ENCODE measurements at regions not wholly inside any gene's neighbourhood (a gene's known extent, or its start where the extent isn't known, plus 50 kb on each side); places are given as distances from the start of the nearest gene placed in this dataset.
A peak's percentile ranks its signal among the peaks of the same experiment; 100 is the strongest.
"Not testable (repeated sequence)": the region's sequence is repeated elsewhere in the genome, so short reads cannot be mapped to it uniquely, and the experiment has no call there.

DNA sequence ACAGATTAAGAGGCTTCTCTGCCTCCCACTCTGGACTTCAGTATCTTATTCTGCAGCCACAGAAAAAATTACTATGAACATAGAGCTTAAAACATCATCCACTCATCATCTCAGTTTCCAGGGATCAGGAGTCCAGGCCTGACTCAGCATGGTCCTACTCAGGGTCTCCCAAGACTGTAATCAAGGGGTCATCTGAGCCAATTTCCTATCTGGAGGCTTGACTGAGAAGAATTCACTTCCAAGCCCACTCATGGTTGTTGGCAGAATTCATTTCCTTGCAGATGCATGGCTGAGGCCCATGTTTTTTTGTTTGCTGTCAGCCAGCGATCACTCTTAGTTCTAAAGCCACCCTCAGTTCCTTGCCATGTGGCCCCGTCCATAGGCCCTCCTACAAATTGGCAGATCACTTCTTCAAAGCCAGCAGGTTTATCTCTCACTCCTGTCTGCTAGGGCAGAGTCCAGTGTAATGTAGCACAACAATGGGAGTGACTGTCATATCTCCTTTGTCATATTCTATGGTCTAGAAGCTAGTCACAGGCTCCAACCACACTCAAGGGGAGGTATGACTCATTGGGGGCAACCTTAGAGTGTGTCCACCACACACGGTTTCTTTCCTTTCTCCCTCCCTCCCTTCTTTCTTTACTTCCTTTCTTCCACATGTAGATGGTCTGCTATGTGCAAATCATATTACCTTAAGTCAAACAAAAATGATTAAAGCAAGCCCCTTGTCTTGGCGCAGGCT lies 251.6 kb downstream of the QDPR start:
- in situ Hi-C loops (cut with HindIII; ENCODE audit: low sequenced_read_pairs): no loop called here
- no peak for DNase-seq (ENCODE audit: low spot score)

DNA sequence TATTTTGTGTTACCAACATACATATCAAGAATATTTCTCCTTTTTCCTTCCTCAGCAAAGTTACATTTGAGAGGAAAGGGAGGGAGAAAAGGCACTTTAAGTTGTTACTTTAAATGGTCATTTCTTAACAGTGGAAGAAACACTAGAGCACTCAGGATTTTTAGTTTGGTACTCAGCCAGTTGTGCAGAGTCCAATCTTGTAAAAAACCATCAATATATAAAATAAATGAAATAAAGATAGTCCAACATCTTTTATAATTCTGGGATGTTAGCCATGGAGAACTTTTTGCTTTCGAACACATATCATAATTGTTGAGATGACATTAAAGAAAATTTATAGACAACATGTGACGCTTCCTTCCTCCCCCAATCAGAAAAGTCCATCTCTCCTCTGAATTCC lies 253.8 kb downstream of the QDPR start:
- no peak for DNase-seq (ENCODE audit: low spot score)
- in situ Hi-C loops (cut with HindIII; ENCODE audit: low sequenced_read_pairs): no loop called here

DNA sequence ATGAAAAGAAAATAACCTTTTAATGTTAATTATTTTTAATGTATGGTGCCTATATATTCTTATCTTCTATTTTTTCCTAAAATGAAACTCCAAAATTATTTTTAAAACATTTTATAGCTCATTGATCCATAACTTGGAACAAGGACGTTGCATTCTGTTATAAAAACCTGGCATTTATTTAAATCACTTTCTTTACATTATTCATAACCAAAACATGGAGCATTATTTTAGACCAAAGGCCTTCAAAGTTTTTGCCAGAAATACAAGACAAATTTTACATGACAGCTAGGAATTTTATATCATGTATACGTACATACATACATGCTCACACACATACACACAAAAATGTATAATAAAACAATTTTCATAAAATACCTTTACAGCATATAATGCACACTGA lies 259.8 kb downstream of the QDPR start:
- no peak for DNase-seq (ENCODE audit: low spot score)
- in situ Hi-C loops (cut with HindIII; ENCODE audit: low sequenced_read_pairs): no loop called here

DNA sequence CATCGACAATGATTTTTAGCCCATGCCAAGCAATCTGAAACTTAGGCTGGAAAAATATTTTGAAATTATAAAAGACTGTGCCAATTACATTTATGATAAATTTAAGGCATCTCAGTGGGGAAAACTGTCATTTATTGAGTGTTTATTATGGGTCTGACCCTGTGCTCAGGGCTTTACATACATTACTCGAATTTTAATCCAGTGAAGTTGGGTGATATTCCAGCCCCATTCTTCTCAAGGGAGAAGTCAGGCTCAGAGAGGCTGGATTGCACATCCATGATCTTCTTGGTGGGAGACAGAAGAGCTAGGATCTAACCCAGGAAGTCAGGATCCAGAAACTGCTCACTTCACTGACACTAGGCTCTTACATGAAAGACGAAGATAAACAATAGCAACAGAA lies 260.8 kb downstream of the QDPR start:
- in situ Hi-C loops (cut with HindIII; ENCODE audit: low sequenced_read_pairs): no loop called here

DNA sequence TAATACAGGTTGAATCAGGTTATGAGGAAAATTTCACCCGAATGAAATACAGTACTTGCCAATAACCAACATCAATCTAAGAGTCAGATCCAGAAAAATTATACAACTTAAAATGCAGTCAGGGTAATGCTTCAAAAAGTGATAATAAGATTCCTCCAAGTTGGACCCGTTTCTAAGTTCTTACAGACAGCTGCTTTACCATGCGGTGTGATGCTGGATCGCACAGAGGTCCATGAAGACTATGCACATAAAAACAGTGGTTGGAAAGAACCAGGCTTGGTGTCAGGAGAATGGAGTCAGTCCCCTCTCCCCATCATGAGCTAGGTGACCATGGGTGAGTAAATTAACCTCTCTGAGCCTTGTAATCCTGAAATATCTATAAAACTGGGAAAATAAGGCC lies 261.3 kb downstream of the QDPR start:
- in situ Hi-C loops (cut with HindIII; ENCODE audit: low sequenced_read_pairs): no loop called here
- DNase-seq (ENCODE audit: low spot score): no peak

More for the DNA sequence above, 260.8 kb downstream of the QDPR start:
- no peak for DNase-seq (ENCODE audit: low spot score)

DNA sequence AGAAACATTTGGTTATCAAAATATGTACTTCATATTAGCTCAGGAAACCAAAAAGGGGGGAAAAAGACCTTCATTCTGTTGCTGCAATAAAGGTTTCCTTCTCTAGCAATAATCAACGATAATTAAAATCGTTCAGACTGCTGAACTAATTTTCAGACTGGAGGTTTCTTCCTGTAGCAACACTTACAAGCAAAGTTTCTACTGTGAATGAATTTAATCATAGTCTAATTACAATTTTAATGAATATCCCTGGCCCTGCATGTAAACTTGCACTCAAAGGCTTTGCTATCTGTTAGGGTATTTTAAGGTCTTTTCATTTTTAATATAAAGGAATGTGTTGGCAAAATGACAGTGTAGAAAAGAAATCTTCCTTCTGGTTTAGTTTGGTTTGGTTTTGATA lies 265.2 kb downstream of the QDPR start:
- in situ Hi-C loops (cut with HindIII; ENCODE audit: low sequenced_read_pairs): no loop called here
- no peak for DNase-seq (ENCODE audit: low spot score)

DNA sequence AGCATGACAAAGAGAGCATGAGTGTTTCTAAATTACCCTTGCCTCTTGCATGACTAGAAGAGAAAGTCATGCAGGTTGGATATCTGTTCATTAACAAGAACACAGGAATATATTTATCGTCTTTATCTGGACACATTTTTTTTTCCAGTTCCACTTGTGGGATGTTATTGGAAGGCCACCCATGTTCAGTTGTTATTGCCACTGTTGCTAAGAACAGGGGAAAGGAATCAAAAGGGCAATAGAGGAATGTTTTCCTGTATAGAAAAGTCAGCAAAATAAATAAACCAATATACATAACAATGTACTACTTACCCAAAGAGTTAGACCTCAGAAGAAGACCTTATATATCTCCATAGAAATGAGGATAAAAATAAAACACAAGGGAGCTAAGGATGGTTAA lies 270.1 kb downstream of the QDPR start:
- DNase-seq (ENCODE audit: low spot score): no peak
- in situ Hi-C loops (cut with HindIII; ENCODE audit: low sequenced_read_pairs): no loop called here

DNA sequence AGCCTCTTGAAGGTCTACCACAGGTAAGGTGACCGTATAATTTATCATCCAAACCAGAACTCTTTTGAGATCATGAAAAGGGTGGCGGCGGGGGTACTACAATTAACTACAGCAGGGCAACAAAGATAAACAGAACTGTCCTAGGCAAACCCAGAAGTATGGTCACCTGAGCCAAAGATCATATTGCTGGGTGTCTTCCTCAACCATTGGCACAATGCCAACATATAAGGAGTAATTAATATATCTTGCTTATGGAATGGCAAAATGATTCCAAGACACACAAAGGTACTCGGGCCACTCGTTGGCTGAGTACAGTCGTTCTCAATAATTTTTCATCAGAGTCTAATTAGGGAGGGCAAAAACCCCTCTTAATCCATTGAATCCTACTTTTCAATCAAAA lies 273.3 kb downstream of the QDPR start:
- in situ Hi-C loops (cut with HindIII; ENCODE audit: low sequenced_read_pairs): no loop called here
- no peak for DNase-seq (ENCODE audit: low spot score)

DNA sequence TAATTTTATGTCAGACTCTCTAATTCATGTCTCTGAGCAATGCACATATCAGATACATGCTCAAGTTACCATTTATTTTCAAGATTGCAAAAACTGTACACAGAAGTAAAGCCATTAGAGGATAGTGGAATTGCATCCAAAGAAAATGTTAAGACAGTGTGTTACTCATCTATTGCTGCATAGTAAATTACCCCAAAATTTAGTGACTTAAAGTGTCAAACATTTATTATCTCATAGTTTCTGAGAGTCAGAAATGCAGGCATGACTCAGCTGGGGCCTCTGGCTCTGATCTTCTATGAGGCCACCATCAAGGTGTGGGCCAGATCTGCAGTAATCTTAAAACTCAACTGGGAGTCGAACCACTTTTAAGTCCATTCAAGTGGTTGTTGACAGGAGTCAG lies 275.2 kb downstream of the QDPR start:
- in situ Hi-C loops (cut with HindIII; ENCODE audit: low sequenced_read_pairs): no loop called here
- no peak for DNase-seq (ENCODE audit: low spot score)

DNA sequence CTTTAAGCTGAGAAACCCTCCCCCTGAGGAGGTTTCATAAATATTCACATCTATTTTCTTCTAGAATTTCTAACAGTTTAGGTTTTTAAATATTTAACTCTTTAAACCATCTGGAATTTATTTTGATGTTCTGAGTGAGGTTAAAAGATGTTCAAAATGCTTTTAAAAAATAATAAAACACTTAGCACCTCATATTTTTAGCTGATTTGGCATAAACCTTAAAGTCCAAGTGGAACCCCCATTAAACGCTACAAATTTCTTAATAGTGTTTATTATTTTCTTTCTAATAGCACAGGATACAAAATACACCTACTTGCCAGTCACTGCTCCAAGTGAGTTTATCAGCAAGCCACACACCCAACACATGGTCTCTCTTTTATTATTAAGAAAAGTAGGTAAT lies 277.2 kb downstream of the QDPR start:
- in situ Hi-C loops (cut with HindIII; ENCODE audit: low sequenced_read_pairs): no loop called here
- no peak for DNase-seq (ENCODE audit: low spot score)

DNA sequence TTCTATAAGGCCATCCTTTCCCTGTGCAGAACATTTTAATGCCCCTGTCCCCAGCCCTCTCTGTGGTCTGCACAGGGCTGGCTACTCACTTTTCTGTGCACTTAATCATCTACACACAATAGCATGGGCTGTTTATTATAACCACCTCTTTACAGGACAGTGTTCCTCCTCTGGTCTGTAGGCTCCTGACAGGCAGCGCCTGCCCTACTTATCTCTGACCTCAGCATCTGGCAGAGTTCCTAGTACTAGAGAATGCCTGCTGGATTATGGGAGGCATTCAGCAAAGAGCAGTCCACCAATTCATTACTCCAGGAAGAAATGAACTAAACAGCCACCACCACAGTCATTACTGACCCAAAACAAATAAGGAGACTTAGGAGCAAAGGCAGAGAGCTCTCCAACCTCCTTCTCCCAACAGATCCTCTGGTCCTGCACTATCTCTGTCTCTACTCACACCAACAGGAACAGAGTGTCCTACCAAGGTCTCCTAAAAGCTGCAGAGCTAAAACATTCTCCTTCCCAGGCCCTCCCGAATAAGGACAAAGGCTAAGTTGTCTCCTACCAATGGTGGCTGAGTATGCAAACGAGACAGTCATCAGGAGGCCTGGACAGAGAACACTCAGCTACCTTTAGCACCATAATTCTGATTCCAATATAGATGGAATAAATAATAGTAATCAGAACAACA lies 279.2 kb downstream of the QDPR start:
- peak; percentile 64 for DNase-seq (ENCODE audit: low spot score)
- in situ Hi-C loops (cut with HindIII; ENCODE audit: low sequenced_read_pairs): no loop called here

DNA sequence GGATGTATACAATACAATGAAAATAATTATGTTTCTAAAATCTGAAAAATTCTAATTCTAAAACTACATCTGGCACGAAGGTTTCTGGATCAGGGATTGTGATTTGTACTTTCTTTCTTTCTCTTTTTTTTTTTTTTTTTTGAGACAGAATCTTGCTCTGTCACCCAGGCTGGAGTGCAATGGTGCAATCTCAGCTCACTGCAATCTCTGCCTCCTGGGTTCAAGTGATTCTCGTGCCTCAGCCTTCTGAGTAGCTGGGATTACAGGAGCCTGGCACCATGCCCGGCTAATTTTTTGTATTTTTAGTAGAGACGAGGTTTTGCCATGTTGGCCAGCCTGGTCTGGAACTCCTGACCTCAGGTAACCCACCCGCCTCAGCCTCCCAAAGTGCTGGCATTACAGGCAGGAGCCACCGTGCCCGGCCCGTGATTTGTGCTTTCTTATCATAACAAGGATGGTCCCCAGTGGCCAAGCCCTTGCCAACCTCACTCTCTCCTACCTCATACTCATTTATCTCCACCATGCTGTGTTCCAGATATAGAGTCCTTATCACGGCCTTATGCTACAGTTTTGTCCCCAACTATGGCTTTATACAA lies 279.9 kb downstream of the QDPR start:
- DNase-seq (ENCODE audit: low spot score): peak; percentile 12
- in situ Hi-C loops (cut with HindIII; ENCODE audit: low sequenced_read_pairs): not testable (repeated sequence)

DNA sequence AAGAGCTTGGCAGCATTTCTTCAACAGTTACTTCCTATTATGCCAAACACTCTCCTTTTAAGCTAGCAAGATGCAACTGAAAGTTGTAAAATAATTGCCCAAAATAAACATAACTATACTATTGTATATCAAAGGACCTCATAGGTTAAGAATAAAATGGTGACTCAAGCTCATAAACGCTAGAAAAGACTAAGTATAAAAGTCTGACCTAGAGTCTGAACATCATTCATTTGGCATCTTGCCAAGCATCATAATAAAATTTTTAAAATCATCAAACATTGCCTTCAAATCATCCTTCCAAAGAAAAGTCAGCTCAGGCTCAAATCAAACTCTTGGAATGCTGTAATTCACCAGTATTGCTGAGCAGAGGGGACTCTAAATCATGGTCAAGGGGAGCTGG lies 281.2 kb downstream of the QDPR start:
- DNase-seq (ENCODE audit: low spot score): no peak
- in situ Hi-C loops (cut with HindIII; ENCODE audit: low sequenced_read_pairs): no loop called here

DNA sequence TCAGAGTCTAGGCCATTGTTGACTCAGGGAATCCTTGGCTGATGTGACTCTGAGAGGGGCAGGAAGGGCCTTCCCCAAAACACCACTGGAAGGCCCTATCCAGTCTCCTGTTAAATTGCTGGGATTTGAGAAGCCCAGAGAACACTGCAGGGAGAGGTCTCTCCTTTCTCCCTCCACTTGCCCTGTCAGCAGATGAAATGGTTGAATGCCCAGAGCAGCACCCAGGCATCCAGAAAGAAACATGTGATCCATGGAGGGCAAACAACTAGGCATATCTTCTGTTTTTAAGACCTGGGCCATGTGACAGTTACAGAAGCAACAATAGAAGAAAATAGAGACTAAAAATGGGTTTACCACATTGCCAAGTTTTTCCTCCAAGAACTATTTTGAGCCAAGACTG lies 291.1 kb downstream of the QDPR start:
- DNase-seq (ENCODE audit: low spot score): no peak
- in situ Hi-C loops (cut with HindIII; ENCODE audit: low sequenced_read_pairs): no loop called here

DNA sequence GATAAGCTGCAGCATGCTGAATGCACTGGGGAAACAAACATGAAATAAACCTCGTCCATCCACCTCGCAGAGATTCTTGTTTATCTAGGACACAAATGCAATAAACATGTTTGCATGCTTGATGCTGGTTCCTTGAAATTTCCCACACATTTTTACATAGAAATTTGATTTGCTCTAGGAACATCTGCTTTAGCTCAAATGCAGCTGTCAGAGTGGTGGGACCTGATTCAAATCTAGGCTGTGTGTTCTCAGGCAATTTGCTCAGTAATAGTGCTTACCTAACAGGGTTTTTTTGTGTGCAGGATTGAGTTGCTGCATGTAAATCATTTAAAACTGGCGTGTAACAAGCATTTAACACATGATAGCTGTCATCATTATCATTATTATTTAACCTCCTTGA lies 293.1 kb downstream of the QDPR start:
- no peak for DNase-seq (ENCODE audit: low spot score)

DNA sequence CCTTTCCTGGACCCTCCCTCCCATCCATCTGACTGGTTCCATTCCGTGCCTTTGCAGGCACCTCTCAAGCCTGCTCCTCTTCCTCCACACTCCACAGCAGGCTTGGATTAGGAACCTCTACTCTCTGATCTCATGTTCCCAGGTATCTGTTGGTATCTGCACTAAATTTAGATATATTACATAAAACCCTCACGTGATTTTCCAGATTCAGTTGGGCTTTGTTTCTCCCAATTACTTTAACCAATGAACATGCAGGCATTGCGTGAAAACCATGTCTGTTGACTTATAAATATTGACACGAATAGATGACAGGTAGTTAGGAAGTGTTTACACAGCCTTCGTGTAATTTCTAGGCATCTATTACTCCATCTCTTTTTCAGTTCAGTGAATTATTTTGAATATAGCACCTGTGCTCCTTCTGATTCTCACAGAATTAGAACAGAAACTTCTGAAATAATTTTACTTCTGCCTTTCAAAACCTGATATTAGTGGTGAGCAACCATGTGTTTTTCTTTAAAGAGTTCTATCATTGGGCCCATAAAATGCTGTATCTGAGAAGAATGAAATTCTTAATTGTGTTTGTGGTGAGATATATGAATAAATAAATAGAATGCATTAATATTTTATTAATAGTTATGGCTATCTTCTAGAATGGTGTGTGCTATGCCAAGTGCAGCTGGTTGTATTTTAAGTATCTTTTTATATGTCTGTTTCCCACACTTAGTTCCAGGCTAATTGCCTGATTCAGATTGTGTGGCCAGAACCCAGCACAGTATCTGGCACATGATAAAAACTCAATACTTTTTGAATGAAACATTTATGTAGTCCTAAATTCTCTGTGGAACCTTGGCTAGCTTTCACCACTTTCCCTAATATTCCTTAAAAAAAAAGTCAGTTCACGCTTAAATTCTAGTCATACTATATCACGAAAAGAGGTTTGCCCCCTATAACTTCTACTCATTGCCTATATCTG lies 304.8 kb downstream of the QDPR start:
- no peak for DNase-seq (ENCODE audit: low spot score)
- in situ Hi-C loops (cut with HindIII; ENCODE audit: low sequenced_read_pairs): no loop called here

More for the DNA sequence above, 293.1 kb downstream of the QDPR start:
- in situ Hi-C loops (cut with HindIII; ENCODE audit: low sequenced_read_pairs): no loop called here

DNA sequence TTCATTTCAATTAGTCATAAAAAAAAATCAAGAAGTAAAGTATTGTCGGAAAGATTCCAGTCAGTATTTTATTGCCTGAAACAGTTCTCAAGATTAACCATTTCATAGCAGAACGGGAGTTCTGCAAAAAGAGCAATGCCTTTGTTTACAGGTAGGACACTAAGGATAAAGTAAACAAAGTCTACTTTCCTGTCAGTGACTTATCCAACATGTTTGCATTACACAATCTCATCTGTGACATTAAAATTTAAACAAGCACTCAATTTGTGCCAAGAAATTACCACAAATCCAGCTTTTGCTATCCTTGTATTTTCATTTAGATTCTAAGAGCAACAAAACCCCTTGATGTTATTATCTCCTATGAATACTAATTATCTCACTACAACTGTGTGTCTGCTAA lies 306.5 kb upstream of the LDB2 start:
- no peak for DNase-seq (ENCODE audit: low spot score)

DNA sequence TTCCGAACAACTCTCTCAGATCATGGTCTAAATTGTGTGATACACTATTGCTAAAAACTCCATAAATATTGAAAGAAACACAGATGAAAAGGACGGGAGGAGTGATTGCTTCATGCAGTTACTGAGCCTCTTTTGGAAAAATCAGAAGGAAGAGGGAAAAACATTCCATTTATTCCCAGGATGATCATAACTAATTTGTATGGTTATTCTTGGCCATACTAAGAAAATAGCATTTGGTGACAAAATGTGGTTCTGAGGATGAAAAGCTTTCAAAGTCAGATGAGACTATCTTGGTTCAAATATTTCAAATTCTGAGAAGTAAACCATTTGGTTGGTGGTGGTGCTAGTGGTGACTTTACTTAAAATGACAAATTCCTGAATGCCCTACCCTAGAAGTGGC lies 305.4 kb upstream of the LDB2 start:
- DNase-seq (ENCODE audit: low spot score): no peak
- in situ Hi-C loops (cut with HindIII; ENCODE audit: low sequenced_read_pairs): no loop called here

More for the DNA sequence above, 306.5 kb upstream of the LDB2 start:
- in situ Hi-C loops (cut with HindIII; ENCODE audit: low sequenced_read_pairs): no loop called here

DNA sequence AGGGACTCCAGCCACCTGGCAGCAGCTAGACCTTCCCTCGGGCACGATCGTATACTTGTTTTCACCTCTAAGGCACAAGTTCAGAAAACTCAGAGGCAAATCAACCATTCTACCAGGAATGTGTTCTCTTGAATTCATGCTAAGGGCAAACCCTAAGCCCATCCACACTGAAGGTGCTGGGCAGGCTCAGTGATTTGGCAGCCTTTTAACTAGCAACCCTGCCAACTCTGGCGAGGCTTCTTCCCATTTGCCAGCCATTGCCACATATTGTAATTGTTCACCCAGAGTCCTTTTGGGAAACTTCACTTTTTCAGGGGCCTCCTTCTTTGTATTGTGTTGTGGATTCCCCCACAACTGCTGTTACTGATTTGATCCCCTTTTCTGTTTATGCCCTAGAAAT lies 298.6 kb upstream of the LDB2 start:
- peak; percentile 6 for DNase-seq (ENCODE audit: low spot score)
- in situ Hi-C loops (cut with HindIII; ENCODE audit: low sequenced_read_pairs): no loop called here
